K562 (cell line): ENCODE measurements at regions not wholly inside any gene's neighbourhood (a gene's known extent, or its start where the extent isn't known, plus 50 kb on each side); places are given as distances from the start of the nearest gene placed in this dataset.

Experiments used
- ATAC-seq: fragments of 200-7000 bp; cut with Tn5 transposase; 3 replicates; pipeline ENCODE4 v1.9.1; 2020; ENCODE audit warnings: moderate library complexity
- BruUV-seq: library from RNA; stranded (reverse); fragments of 400-500 nt; replicated peaks from 2 replicates; lab custom pipeline; 2021; lab: Mats Ljungman, UMichigan
- CTCF ChIA-PET: fragments of 300-600 bp; formaldehyde crosslinking; extraction: SDS; loops from one replicate; lab custom pipeline; 2021; ENCODE audit warnings: low intra/inter-chr PET ratio; lab: Yijun Ruan, JAX
- POLR2A ChIA-PET: fragments of 300-600, 350-650 bp; sonication (Branson Sonifier 250); formaldehyde crosslinking; extraction: SDS; loops from one replicate; lab custom pipeline; 2021; ENCODE audit warnings: antibody characterized with exemption, inconsistent platforms; lab: Yijun Ruan, JAX
- DNase-seq, 4 experiments: peaks; one replicate each; pipeline versions ENCODE4 v3.0.0 to v3.0.0-alpha.2; 2011 to 2018; ENCODE audit warnings: low spot score in 3 of 4, mixed read lengths in 3 of 4; ENCODE audit errors: extremely low read depth in 1 of 4
- FAIRE-seq: peaks from 2 replicates; lab custom pipeline; 2011; peaks lifted over from hg19 to GRCh38; lab: Jason Lieb, UNC
- H2AFZ ChIP-seq: 2 replicates; pipeline ENCODE4 v1.6.0; 2011; ENCODE audit warnings: low read depth, low read length, control low read depth, inconsistent platforms
- H3K27ac ChIP-seq: fragments of 200-600 bp; 3 replicates; pipeline ENCODE4 v1.8.0; 2011; ENCODE audit warnings: low read depth, mild to moderate bottlenecking, control low read depth, inconsistent platforms, low read length, moderate library complexity, mixed read lengths; ENCODE audit errors: extremely low read depth
- H3K27me3 ChIP-seq, 2 experiments: fragments of 300-600 bp in 1 of 2; 2 replicates in 1 of 2; 3 replicates in 1 of 2; pipeline versions ENCODE4 v1.6.0 to v1.8.0; 2011; ENCODE audit warnings: inconsistent platforms in 2 of 2, low read length in 2 of 2, mild to moderate bottlenecking in 1 of 2, mixed read lengths in 1 of 2, moderate library complexity in 1 of 2; ENCODE audit not compliant: control insufficient read depth in 2 of 2, insufficient read depth in 2 of 2
- H3K36me3 ChIP-seq: fragments of 300-600 bp; 3 replicates; pipeline ENCODE4 v1.8.0; 2011; ENCODE audit warnings: mild to moderate bottlenecking, low read length, inconsistent platforms; ENCODE audit not compliant: control insufficient read depth, insufficient read depth
- H3K4me1 ChIP-seq, 2 experiments: fragments of 200-600 bp in 1 of 2; replicated peaks in 1 of 2; 2 replicates in 1 of 2; 3 replicates in 1 of 2; pipeline versions ENCODE4 v1.5.1 to v1.8.0; 2011; ENCODE audit warnings: inconsistent platforms in 2 of 2, low read length in 2 of 2, mild to moderate bottlenecking in 1 of 2, mixed read lengths in 1 of 2, moderate library complexity in 1 of 2; ENCODE audit not compliant: control insufficient read depth in 2 of 2, insufficient read depth in 2 of 2
- H3K4me2 ChIP-seq: 2 replicates; pipeline ENCODE4 v1.6.1; 2011; ENCODE audit warnings: low read length, control low read depth, inconsistent platforms, mixed read lengths; ENCODE audit not compliant: insufficient read depth
- H3K4me3 ChIP-seq: fragments of 200-600 bp; sonication (generic), shearing (Covaris generic); 2 replicates; pipeline ENCODE4 v1.5.1; 2016; ENCODE audit warnings: control low read depth, inconsistent platforms
- H3K79me2 ChIP-seq: fragments of 200-600 bp; 3 replicates; pipeline ENCODE4 v1.8.0; 2011; ENCODE audit warnings: low read length, inconsistent platforms; ENCODE audit not compliant: control insufficient read depth, insufficient read depth
- H3K9ac ChIP-seq, 2 experiments: 2 replicates each; pipeline versions ENCODE4 v1.6.0 to v1.6.1; 2011; ENCODE audit warnings: low read depth in 2 of 2, low read length in 2 of 2, control low read depth in 1 of 2, inconsistent platforms in 1 of 2, mild to moderate bottlenecking in 1 of 2, mixed read lengths in 1 of 2; ENCODE audit not compliant: insufficient read depth in 1 of 2
- H3K9me1 ChIP-seq: one replicate; pipeline ENCODE4 v1.6.0; 2011; ENCODE audit warnings: inconsistent platforms, mild to moderate bottlenecking, low read length, moderate library complexity; ENCODE audit not compliant: control insufficient read depth, insufficient read depth
- H3K9me3 ChIP-seq: replicated peaks from 2 replicates; pipeline ENCODE4 v1.5.1; 2011; ENCODE audit warnings: low read depth, low read length, inconsistent platforms; ENCODE audit not compliant: control insufficient read depth, insufficient read depth
- H4K20me1 ChIP-seq: replicated peaks from 2 replicates; pipeline ENCODE4 v1.6.1; 2011; ENCODE audit warnings: low read length, inconsistent platforms, mixed read lengths; ENCODE audit not compliant: control insufficient read depth, insufficient read depth
- ATF6 ChIP-seq: sonication (generic); formaldehyde crosslinking; IDR thresholded peaks from 2 replicates; pipeline ENCODE4 v1.4.0; 2020; ENCODE audit warnings: mild to moderate bottlenecking, missing genetic modification reagents
- BRD9 ChIP-seq: fragments of 450-650 bp; IDR thresholded peaks from 2 replicates; pipeline ENCODE4 v1.6.1; 2018; ENCODE audit warnings: low read depth; ENCODE audit not compliant: partially characterized antibody
- MED1 ChIP-seq: sonication (generic); formaldehyde crosslinking; IDR thresholded peaks from 2 replicates; pipeline ENCODE4 v1.8.1; 2023; ENCODE audit warnings: missing genetic modification reagents, borderline replicate concordance
- NCOA6 ChIP-seq: fragments of 450-650 bp; IDR thresholded peaks from 2 replicates; pipeline ENCODE4 v1.6.1; 2017; ENCODE audit warnings: mild to moderate bottlenecking
- NR3C1 ChIP-seq: sonication (generic); formaldehyde crosslinking; IDR thresholded peaks from 2 replicates; pipeline ENCODE4 v1.8.1; 2022; ENCODE audit warnings: missing genetic modification reagents
- SIN3B ChIP-seq: fragments of 450-650 bp; IDR thresholded peaks from 2 replicates; pipeline ENCODE4 v1.6.1; 2017; ENCODE audit warnings: low read depth, mild to moderate bottlenecking, moderate library complexity
- TEAD2 ChIP-seq: fragments of 450-650 bp; IDR thresholded peaks from 2 replicates; pipeline ENCODE4 v1.6.1; 2016; ENCODE audit warnings: missing genetic modification characterization, control low read depth, missing compliant biosample characterization
- ZBTB33 ChIP-seq: sonication (generic); formaldehyde crosslinking; IDR thresholded peaks from 2 replicates; pipeline ENCODE4 v1.8.1; 2023; ENCODE audit warnings: mild to moderate bottlenecking, missing genetic modification reagents
- ZNF212 ChIP-seq: fragments of 450-650 bp; formaldehyde crosslinking; IDR thresholded peaks from 2 replicates; pipeline ENCODE4 v1.4.0; 2020; ENCODE audit warnings: mild to moderate bottlenecking
- ZNF24 ChIP-seq: fragments of 450-650 bp; IDR thresholded peaks from 2 replicates; pipeline ENCODE4 v1.6.1; 2016
- ZNF57 ChIP-seq: fragments of 450-650 bp; formaldehyde crosslinking; IDR thresholded peaks from 2 replicates; pipeline ENCODE4 v1.4.0; 2020; ENCODE audit warnings: mild to moderate bottlenecking, moderate library complexity
- ZNF644 ChIP-seq: fragments of 200-800 bp; sonication (Bioruptor generic); IDR thresholded peaks from 2 replicates; pipeline ENCODE4 v1.6.1; 2016; ENCODE audit warnings: low read depth, missing genetic modification characterization, missing compliant biosample characterization
- ZNF766 ChIP-seq: fragments of 200-800 bp; sonication (Bioruptor generic); conservative IDR thresholded peaks from 2 replicates; pipeline ENCODE4 v1.6.1; 2016; ENCODE audit warnings: missing genetic modification characterization, missing compliant biosample characterization
- WGBS: fragments of 100-300 bp; shearing (Covaris generic); methylation state at CpG from one replicate; pipeline ENCODE4 v1.1.6; 2016; ENCODE audit warnings: low coverage, mixed read lengths; ENCODE audit not compliant: insufficient coverage; ENCODE audit errors: missing lambda C conversion rate; 5-methylcytosine and 5-hydroxymethylcytosine counted together
- in situ Hi-C: fragments of 300-500 bp; cut with MboI; formaldehyde crosslinking; loops from 4 replicates; pipeline ENCODE4 v1.15.0; 2018; ENCODE audit warnings: inconsistent platforms, mixed read lengths
- intact Hi-C: fragments of 100-400 bp; cut with micrococcal nuclease; formaldehyde crosslinking; loops from 2 replicates; pipeline ENCODE4 v1.14.2; 2022

- WGBS: 20% methylated on average over 2 of the region's 2 CpGs
- no peak for ATAC-seq
- POLR2A ChIA-PET: no interaction called here
- no TSS peak for BruUV-seq
- CTCF ChIA-PET: no interaction called here
- TF ChIP-seq ZBTB33 (CRISPR knock-in tag) (no peak), TEAD2 (tag) (no peak), BRD9 (no peak), ZNF24 (no peak), NR3C1 (no peak), SIN3B (no peak), ZNF644 (tag) (no peak), ZNF212 (CRISPR knock-in tag) (no peak), MED1 (CRISPR knock-in tag) (no peak), ZNF766 (no peak), ATF6 (CRISPR knock-in tag) (no peak), NCOA6 (no peak), ZNF57 (CRISPR knock-in tag) (no peak)
- H3K4me1 ChIP-seq: no peaks in the 10 kb centered on the region
- no peak for DNase-seq
- no peak overlapping the region for H3K4me2 ChIP-seq
- H4K20me1 ChIP-seq: no peaks in the 10 kb centered on the region
- H3K36me3 ChIP-seq: no peaks in the 10 kb centered on the region
- no peak for FAIRE-seq
- intact Hi-C loops (no loop called here), in situ Hi-C loops (no loop called here)
- H3K9me1 ChIP-seq: no peaks in the 10 kb centered on the region
- H3K27me3 ChIP-seq: no peaks in the 10 kb centered on the region
- no peaks in the 10 kb centered on the region for H3K9me3 ChIP-seq
- H2AFZ ChIP-seq: no peak overlapping the region
- H3K27ac ChIP-seq: no peak overlapping the region
- H3K79me2 ChIP-seq: no peaks in the 10 kb centered on the region
- no peak overlapping the region for H3K4me3 ChIP-seq
- no peak overlapping the region for H3K9ac ChIP-seq
Measured at GRCh38 chr13:63972328-63972727, 2556.7 kb upstream of the PCDH20 start.
